ENCODE measurements at regions not wholly inside any gene's neighbourhood (a gene's known extent, or its start where the extent isn't known, plus 50 kb on each side); places are given as distances from the start of the nearest gene placed in this dataset.

GRCh38 chr7:16320099-16320660, 101.2 kb downstream of the CRPPA start:
- no peak for DNase-seq (ENCODE audit: low spot score)

GRCh38 chr7:16318989-16319915, 102.1 kb downstream of the CRPPA start:
- peak; percentile 8 for DNase-seq (ENCODE audit: low spot score)

GRCh38 chr7:16318463-16318862, 102.9 kb downstream of the CRPPA start:
- no peak for DNase-seq (ENCODE audit: low spot score)

GRCh38 chr7:16317406-16317805, 103.9 kb downstream of the CRPPA start:
- no peak for DNase-seq (ENCODE audit: low spot score)

- DNase-seq (ENCODE audit: low spot score), result no peak
Observed at GRCh38 chr7:16315280-16315679, 106.1 kb downstream of the CRPPA start.

GRCh38 chr7:16309129-16309528, 112.2 kb downstream of the CRPPA start:
- no peak for DNase-seq (ENCODE audit: low spot score)

- DNase-seq (ENCODE audit: low spot score), result no peak
Observed at GRCh38 chr7:16301291-16301690, 120.0 kb downstream of the CRPPA start.

- DNase-seq (ENCODE audit: low spot score), result no peak
Observed at GRCh38 chr7:16300361-16300895, 120.9 kb downstream of the CRPPA start.

GRCh38 chr7:16299853-16300252, 121.5 kb downstream of the CRPPA start:
- no peak for DNase-seq (ENCODE audit: low spot score)

- DNase-seq (ENCODE audit: low spot score), result no peak
Observed at GRCh38 chr7:16298221-16298620, 123.1 kb downstream of the CRPPA start.

- no peak for DNase-seq (ENCODE audit: low spot score)
Observed at GRCh38 chr7:16295558-16295957, 125.8 kb downstream of the CRPPA start.

- no peak for DNase-seq (ENCODE audit: low spot score)
Observed at GRCh38 chr7:16293669-16294425, 127.5 kb downstream of the CRPPA start.

GRCh38 chr7:16284581-16284980, 136.8 kb downstream of the CRPPA start:
- no peak for DNase-seq (ENCODE audit: low spot score)

- no peak for DNase-seq (ENCODE audit: low spot score)
Observed at GRCh38 chr7:16278167-16278787, 143.1 kb downstream of the CRPPA start.

GRCh38 chr7:16271990-16272665, 149.2 kb downstream of the CRPPA start:
- DNase-seq (ENCODE audit: low spot score), result no peak

GRCh38 chr7:16271355-16271915, 149.9 kb downstream of the CRPPA start:
- DNase-seq (ENCODE audit: low spot score), result no peak

- DNase-seq (ENCODE audit: low spot score), result no peak
Observed at GRCh38 chr7:16270844-16271243, 150.5 kb downstream of the CRPPA start.

- no peak for DNase-seq (ENCODE audit: low spot score)
Observed at GRCh38 chr7:16268821-16269768, 152.2 kb downstream of the CRPPA start.

- no peak for DNase-seq (ENCODE audit: low spot score)
Observed at GRCh38 chr7:16267953-16268820, 153.2 kb downstream of the CRPPA start.

All from RKO (cell line).